K562 (cell line): ENCODE measurements at regions not wholly inside any gene's neighbourhood (a gene's known extent, or its start where the extent isn't known, plus 50 kb on each side); places are given as distances from the start of the nearest gene placed in this dataset.

Experiments
- ATAC-seq: fragments of 200-7000 bp; cut with Tn5 transposase; 3 replicates; pipeline ENCODE4 v1.9.1; 2020; ENCODE audit warnings: moderate library complexity
- BruUV-seq: library from RNA; stranded (reverse); fragments of 400-500 nt; replicated peaks from 2 replicates; lab custom pipeline; 2021; lab: Mats Ljungman, UMichigan
- CTCF ChIA-PET: fragments of 300-600 bp; formaldehyde crosslinking; extraction: SDS; loops from one replicate; lab custom pipeline; 2021; ENCODE audit warnings: low intra/inter-chr PET ratio; lab: Yijun Ruan, JAX
- POLR2A ChIA-PET: fragments of 300-600, 350-650 bp; sonication (Branson Sonifier 250); formaldehyde crosslinking; extraction: SDS; loops from one replicate; lab custom pipeline; 2021; ENCODE audit warnings: antibody characterized with exemption, inconsistent platforms; lab: Yijun Ruan, JAX
- DNase-seq, 4 experiments: peaks; one replicate each; pipeline versions ENCODE4 v3.0.0 to v3.0.0-alpha.2; 2011 to 2018; ENCODE audit warnings: low spot score in 3 of 4, mixed read lengths in 3 of 4; ENCODE audit errors: extremely low read depth in 1 of 4
- FAIRE-seq: peaks from 2 replicates; lab custom pipeline; 2011; peaks lifted over from hg19 to GRCh38; lab: Jason Lieb, UNC
- H2AFZ ChIP-seq: 2 replicates; pipeline ENCODE4 v1.6.0; 2011; ENCODE audit warnings: low read depth, low read length, control low read depth, inconsistent platforms
- H3K27ac ChIP-seq: fragments of 200-600 bp; 3 replicates; pipeline ENCODE4 v1.8.0; 2011; ENCODE audit warnings: low read depth, mild to moderate bottlenecking, control low read depth, inconsistent platforms, low read length, moderate library complexity, mixed read lengths; ENCODE audit errors: extremely low read depth
- H3K27me3 ChIP-seq, 2 experiments: fragments of 300-600 bp in 1 of 2; 2 replicates in 1 of 2; 3 replicates in 1 of 2; pipeline versions ENCODE4 v1.6.0 to v1.8.0; 2011; ENCODE audit warnings: inconsistent platforms in 2 of 2, low read length in 2 of 2, mild to moderate bottlenecking in 1 of 2, mixed read lengths in 1 of 2, moderate library complexity in 1 of 2; ENCODE audit not compliant: control insufficient read depth in 2 of 2, insufficient read depth in 2 of 2
- H3K36me3 ChIP-seq: fragments of 300-600 bp; 3 replicates; pipeline ENCODE4 v1.8.0; 2011; ENCODE audit warnings: mild to moderate bottlenecking, low read length, inconsistent platforms; ENCODE audit not compliant: control insufficient read depth, insufficient read depth
- H3K4me1 ChIP-seq, 2 experiments: fragments of 200-600 bp in 1 of 2; replicated peaks in 1 of 2; 2 replicates in 1 of 2; 3 replicates in 1 of 2; pipeline versions ENCODE4 v1.5.1 to v1.8.0; 2011; ENCODE audit warnings: inconsistent platforms in 2 of 2, low read length in 2 of 2, mild to moderate bottlenecking in 1 of 2, mixed read lengths in 1 of 2, moderate library complexity in 1 of 2; ENCODE audit not compliant: control insufficient read depth in 2 of 2, insufficient read depth in 2 of 2
- H3K4me2 ChIP-seq: 2 replicates; pipeline ENCODE4 v1.6.1; 2011; ENCODE audit warnings: low read length, control low read depth, inconsistent platforms, mixed read lengths; ENCODE audit not compliant: insufficient read depth
- H3K4me3 ChIP-seq: fragments of 200-600 bp; sonication (generic), shearing (Covaris generic); 2 replicates; pipeline ENCODE4 v1.5.1; 2016; ENCODE audit warnings: control low read depth, inconsistent platforms
- H3K79me2 ChIP-seq: fragments of 200-600 bp; 3 replicates; pipeline ENCODE4 v1.8.0; 2011; ENCODE audit warnings: low read length, inconsistent platforms; ENCODE audit not compliant: control insufficient read depth, insufficient read depth
- H3K9ac ChIP-seq, 2 experiments: 2 replicates each; pipeline versions ENCODE4 v1.6.0 to v1.6.1; 2011; ENCODE audit warnings: low read depth in 2 of 2, low read length in 2 of 2, control low read depth in 1 of 2, inconsistent platforms in 1 of 2, mild to moderate bottlenecking in 1 of 2, mixed read lengths in 1 of 2; ENCODE audit not compliant: insufficient read depth in 1 of 2
- H3K9me1 ChIP-seq: one replicate; pipeline ENCODE4 v1.6.0; 2011; ENCODE audit warnings: inconsistent platforms, mild to moderate bottlenecking, low read length, moderate library complexity; ENCODE audit not compliant: control insufficient read depth, insufficient read depth
- H3K9me3 ChIP-seq: replicated peaks from 2 replicates; pipeline ENCODE4 v1.5.1; 2011; ENCODE audit warnings: low read depth, low read length, inconsistent platforms; ENCODE audit not compliant: control insufficient read depth, insufficient read depth
- H4K20me1 ChIP-seq: replicated peaks from 2 replicates; pipeline ENCODE4 v1.6.1; 2011; ENCODE audit warnings: low read length, inconsistent platforms, mixed read lengths; ENCODE audit not compliant: control insufficient read depth, insufficient read depth
- DPF2 ChIP-seq: fragments of 450-650 bp; IDR thresholded peaks from 2 replicates; pipeline ENCODE4 v1.6.1; 2016
- ERF ChIP-seq: fragments of 450-650 bp; formaldehyde crosslinking; IDR thresholded peaks from 2 replicates; pipeline ENCODE4 v1.4.0; 2020; ENCODE audit warnings: mild to moderate bottlenecking, mixed read lengths
- HIVEP1 ChIP-seq: fragments of 250-450 bp; sonication (Bioruptor Pico); IDR thresholded peaks from 2 replicates; pipeline ENCODE4 v1.4.0; 2020; ENCODE audit warnings: mild to moderate bottlenecking
- IFI16 ChIP-seq: fragments of 250-450 bp; sonication (Bioruptor Pico); IDR thresholded peaks from 2 replicates; pipeline ENCODE4 v2.1.2; 2022; ENCODE audit warnings: mild to moderate bottlenecking, inconsistent platforms
- NELFE ChIP-seq: IDR thresholded peaks from 2 replicates; pipeline ENCODE4 v1.6.1; 2011; ENCODE audit warnings: mild to moderate bottlenecking; ENCODE audit not compliant: insufficient read depth, insufficient read length
- NR3C1 ChIP-seq: sonication (generic); formaldehyde crosslinking; IDR thresholded peaks from 2 replicates; pipeline ENCODE4 v1.8.1; 2022; ENCODE audit warnings: missing genetic modification reagents
- SIN3A ChIP-seq, 2 experiments: fragments of 150-350 bp in 1 of 2; IDR thresholded peaks; 2 replicates each; pipeline ENCODE4 v1.6.1; 2011 to 2016; ENCODE audit warnings: borderline replicate concordance in 2 of 2, low read depth in 2 of 2, low read length in 2 of 2, mild to moderate bottlenecking in 2 of 2, moderate library complexity in 2 of 2; ENCODE audit not compliant: control insufficient read depth in 1 of 2
- SMAD4 ChIP-seq: fragments of 250-450 bp; sonication (Bioruptor Pico); conservative IDR thresholded peaks from 2 replicates; pipeline ENCODE4 v1.8.0; 2021; ENCODE audit warnings: inconsistent platforms, mild to moderate bottlenecking, moderate library complexity
- SMC3 ChIP-seq: conservative IDR thresholded peaks from 2 replicates; pipeline ENCODE4 v1.6.1; 2011; ENCODE audit warnings: low read depth, low read length, improper control_type of control experiment; ENCODE audit not compliant: insufficient read depth
- TCF3 ChIP-seq: sonication (generic); formaldehyde crosslinking; IDR thresholded peaks from 2 replicates; pipeline ENCODE4 v1.4.0; 2020; ENCODE audit warnings: mild to moderate bottlenecking, missing genetic modification reagents
- THRAP3 ChIP-seq: fragments of 450-650 bp; IDR thresholded peaks from 2 replicates; pipeline ENCODE4 v1.6.1; 2016; ENCODE audit warnings: mild to moderate bottlenecking, inconsistent platforms, borderline replicate concordance
- YBX1 ChIP-seq: fragments of 450-650 bp; IDR thresholded peaks from 2 replicates; pipeline ENCODE4 v1.7.1; 2016; ENCODE audit warnings: mild to moderate bottlenecking
- ZBED1 ChIP-seq: IDR thresholded peaks from 2 replicates; pipeline ENCODE4 v1.6.1; 2014
- ZNF24 ChIP-seq: fragments of 450-650 bp; IDR thresholded peaks from 2 replicates; pipeline ENCODE4 v1.6.1; 2016
- ZNF589 ChIP-seq: fragments of 200-800 bp; sonication (Bioruptor generic); IDR thresholded peaks from 2 replicates; pipeline ENCODE4 v1.6.1; 2016; ENCODE audit warnings: low read depth, missing genetic modification characterization, missing compliant biosample characterization
- WGBS: fragments of 100-300 bp; shearing (Covaris generic); methylation state at CpG from one replicate; pipeline ENCODE4 v1.1.6; 2016; ENCODE audit warnings: low coverage, mixed read lengths; ENCODE audit not compliant: insufficient coverage; ENCODE audit errors: missing lambda C conversion rate; 5-methylcytosine and 5-hydroxymethylcytosine counted together
- in situ Hi-C: fragments of 300-500 bp; cut with MboI; formaldehyde crosslinking; loops from 4 replicates; pipeline ENCODE4 v1.15.0; 2018; ENCODE audit warnings: inconsistent platforms, mixed read lengths
- intact Hi-C: fragments of 100-400 bp; cut with micrococcal nuclease; formaldehyde crosslinking; loops from 2 replicates; pipeline ENCODE4 v1.14.2; 2022
- TF ChIP-seq, protein P1 (sequence below): fragments of 450-650 bp; IDR thresholded peaks from 2 replicates; pipeline ENCODE4 v1.6.1; 2017; ENCODE audit warnings: mild to moderate bottlenecking, moderate library complexity
- TF ChIP-seq, protein P2 (sequence below), 3 experiments: fragments of 200-800 bp in 1 of 3; sonication (Bioruptor generic) in 1 of 3; sonication (generic) in 1 of 3; formaldehyde crosslinking in 1 of 3; IDR thresholded peaks; 2 replicates each; pipeline versions ENCODE4 v1.6.1 to v1.8.0; 2016 to 2022; ENCODE audit warnings: mild to moderate bottlenecking in 2 of 3, missing compliant biosample characterization in 2 of 3, missing genetic modification characterization in 2 of 3, missing genetic modification reagents in 1 of 3

DNA sequence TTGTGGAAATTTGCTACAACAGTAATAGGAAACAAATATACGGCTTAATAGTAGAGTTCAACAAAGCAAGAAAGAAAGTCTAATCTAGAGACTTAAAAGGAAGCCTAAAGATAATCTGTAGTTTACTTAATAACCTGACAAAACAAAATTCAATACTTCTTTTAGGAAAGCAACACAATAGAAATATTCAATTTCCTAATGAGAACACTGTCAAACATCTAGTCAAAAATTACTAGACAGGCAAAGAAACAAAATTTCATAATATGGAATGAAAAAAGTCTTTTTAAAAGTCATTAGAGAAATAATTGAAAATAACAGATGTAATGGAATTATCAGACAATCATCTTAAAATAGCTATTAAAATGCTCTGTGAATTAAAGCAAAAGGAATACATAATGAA is 692.5 kb upstream of the ADAMTS16 start:
- no peak overlapping the region for H2AFZ ChIP-seq
- CTCF ChIA-PET: no interaction called here
- no peaks in the 10 kb centered on the region for H3K36me3 ChIP-seq
- H3K27me3 ChIP-seq: no peaks in the 10 kb centered on the region
- no TSS peak for BruUV-seq
- H3K9ac ChIP-seq: no peak overlapping the region
- no peak for FAIRE-seq
- TF ChIP-seq NR3C1 (CRISPR knock-in tag) (no peak), HIVEP1 (CRISPR knock-in tag) (no peak), ZNF24 (no peak), DPF2 (no peak), SIN3A (IDR thresholded peaks at IDR 0.05; ENCODE audit: borderline replicate concordance in 2 of 2, control insufficient read depth in 1 of 2, low read depth in 2 of 2, low read length in 2 of 2) (no peak)
- no peak overlapping the region for H3K27ac ChIP-seq
- no peaks in the 10 kb centered on the region for H3K9me3 ChIP-seq
- no peaks in the 10 kb centered on the region for H3K79me2 ChIP-seq
- WGBS: 0% methylated on average over 1 of the region's 1 CpG
- no peak for ATAC-seq
- in situ Hi-C loops: no loop called here
- no peak overlapping the region for H3K4me2 ChIP-seq
- no peaks in the 10 kb centered on the region for H3K4me1 ChIP-seq
- no peaks in the 10 kb centered on the region for H4K20me1 ChIP-seq
- H3K9me1 ChIP-seq: no peaks in the 10 kb centered on the region
- no peak overlapping the region for H3K4me3 ChIP-seq
- intact Hi-C loops: no loop called here
- DNase-seq: no peak
- POLR2A ChIA-PET: no interaction called here

DNA sequence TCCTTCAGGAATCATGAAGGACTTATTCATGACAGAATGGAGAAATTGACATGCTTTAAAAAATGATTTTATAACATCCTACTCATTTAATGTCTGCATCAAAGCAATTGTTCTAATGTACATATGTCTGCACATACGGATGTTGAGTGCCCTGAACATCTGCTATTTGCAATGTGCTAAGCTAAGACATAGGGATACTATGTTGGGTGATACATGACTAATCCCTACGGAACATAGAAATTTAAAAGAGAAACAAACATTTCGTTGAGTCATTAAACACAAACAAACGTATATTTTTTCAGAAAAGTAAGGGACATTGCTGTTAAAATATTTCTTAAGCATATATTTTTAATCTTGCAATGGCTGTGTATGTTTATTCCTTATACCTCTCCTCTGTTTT is 686.5 kb upstream of the ADAMTS16 start:
- Histone ChIP-seq H3K4me1 (no peaks in the 10 kb centered on the region), H3K4me2 (no peak overlapping the region), H3K9ac (no peak overlapping the region), H3K9me3 (no peaks in the 10 kb centered on the region; the same call in 1 of the 2 replicates), H3K27ac (no peak overlapping the region), H4K20me1 (no peaks in the 10 kb centered on the region), H3K27me3 (no peaks in the 10 kb centered on the region), H3K9me1 (no peaks in the 10 kb centered on the region), H3K36me3 (no peaks in the 10 kb centered on the region), H2AFZ (no peak overlapping the region), H3K4me3 (no peak overlapping the region), H3K79me2 (no peaks in the 10 kb centered on the region)
- intact Hi-C loops (no loop called here), in situ Hi-C loops (no loop called here)
- ChIA-PET CTCF (no interaction called here), POLR2A (no interaction called here)
- BruUV-seq: no TSS peak
- WGBS: 1% methylated on average over 4 of the region's 4 CpGs
- FAIRE-seq: no peak
- ATAC-seq: no peak
- no peak for DNase-seq
- TF ChIP-seq, protein P1, sequence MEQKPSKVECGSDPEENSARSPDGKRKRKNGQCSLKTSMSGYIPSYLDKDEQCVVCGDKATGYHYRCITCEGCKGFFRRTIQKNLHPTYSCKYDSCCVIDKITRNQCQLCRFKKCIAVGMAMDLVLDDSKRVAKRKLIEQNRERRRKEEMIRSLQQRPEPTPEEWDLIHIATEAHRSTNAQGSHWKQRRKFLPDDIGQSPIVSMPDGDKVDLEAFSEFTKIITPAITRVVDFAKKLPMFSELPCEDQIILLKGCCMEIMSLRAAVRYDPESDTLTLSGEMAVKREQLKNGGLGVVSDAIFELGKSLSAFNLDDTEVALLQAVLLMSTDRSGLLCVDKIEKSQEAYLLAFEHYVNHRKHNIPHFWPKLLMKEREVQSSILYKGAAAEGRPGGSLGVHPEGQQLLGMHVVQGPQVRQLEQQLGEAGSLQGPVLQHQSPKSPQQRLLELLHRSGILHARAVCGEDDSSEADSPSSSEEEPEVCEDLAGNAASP: no peak
- no peak for TF ChIP-seq TCF3 (CRISPR knock-in tag)
- no peak for TF ChIP-seq THRAP3
- no peak for TF ChIP-seq SMAD4 (CRISPR knock-in tag)
- TF ChIP-seq ZBED1: no peak
- no peak for TF ChIP-seq ERF (CRISPR knock-in tag)
- TF ChIP-seq NELFE: no peak
- no peak for TF ChIP-seq IFI16
- TF ChIP-seq, protein P2, sequence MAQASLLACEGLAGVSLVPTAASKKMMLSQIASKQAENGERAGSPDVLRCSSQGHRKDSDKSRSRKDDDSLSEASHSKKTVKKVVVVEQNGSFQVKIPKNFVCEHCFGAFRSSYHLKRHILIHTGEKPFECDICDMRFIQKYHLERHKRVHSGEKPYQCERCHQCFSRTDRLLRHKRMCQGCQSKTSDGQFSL (CRISPR knock-in tag; IDR thresholded peaks at IDR 0.05): no peak
- TF ChIP-seq, protein P2 (tag; IDR thresholded peaks at IDR 0.05): no peak
- TF ChIP-seq YBX1: no peak
- TF ChIP-seq ZNF589 (CRISPR knock-in tag): no peak
- TF ChIP-seq SMC3: no peak
